ENCODE measurements at regions not wholly inside any gene's neighbourhood (a gene's known extent, or its start where the extent isn't known, plus 50 kb on each side); places are given as distances from the start of the nearest gene placed in this dataset.

DNA sequence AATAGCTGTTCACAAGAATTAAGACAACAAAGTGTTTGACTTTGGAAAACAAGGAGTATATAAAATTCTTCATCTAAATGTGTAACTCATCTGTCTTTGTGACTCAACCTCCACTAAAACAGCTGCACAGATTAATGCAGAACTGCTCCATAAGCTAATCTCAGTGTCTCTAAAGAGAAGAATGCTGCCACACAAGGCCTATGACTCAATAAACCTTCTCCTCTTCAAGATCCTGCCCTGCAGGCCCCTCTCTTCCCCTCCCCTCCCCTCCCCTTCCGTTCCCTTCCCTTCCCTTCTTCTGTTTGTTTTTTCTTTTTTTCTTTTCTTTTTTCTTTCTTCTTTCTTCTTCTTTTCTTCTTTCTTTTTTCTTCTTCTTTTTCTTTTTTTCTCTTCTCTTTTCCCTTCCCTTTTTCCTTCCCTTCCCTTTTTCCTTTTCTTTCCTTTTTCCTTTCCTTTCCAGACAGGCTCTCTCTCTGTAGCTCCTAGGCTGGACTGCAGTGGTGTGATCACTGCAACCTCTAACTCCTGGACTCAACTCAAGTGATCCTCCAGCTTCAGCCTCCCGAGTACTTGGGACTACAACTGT lies 1052.8 kb downstream of the BRINP3 start:
- no peak for DNase-seq

DNA sequence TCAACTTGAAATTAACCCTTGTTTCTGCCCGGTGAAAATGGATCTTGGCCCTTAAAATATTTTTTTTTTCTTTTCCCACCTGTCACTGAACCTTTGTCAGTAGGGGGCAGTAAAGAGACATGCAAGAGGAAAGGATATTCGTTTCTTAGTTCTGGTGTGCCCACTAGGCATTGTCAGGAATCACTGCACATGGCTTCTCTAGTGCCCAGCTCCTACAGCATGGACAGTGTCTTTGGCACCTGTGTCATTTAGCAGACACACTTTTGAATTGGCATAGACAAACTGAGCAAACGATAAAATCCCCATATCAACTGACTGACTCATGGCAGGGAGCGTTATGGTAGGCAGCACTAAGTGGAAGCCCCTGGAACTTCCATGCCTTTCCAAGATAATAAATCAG lies 1048.1 kb downstream of the BRINP3 start:
- DNase-seq = no peak

DNA sequence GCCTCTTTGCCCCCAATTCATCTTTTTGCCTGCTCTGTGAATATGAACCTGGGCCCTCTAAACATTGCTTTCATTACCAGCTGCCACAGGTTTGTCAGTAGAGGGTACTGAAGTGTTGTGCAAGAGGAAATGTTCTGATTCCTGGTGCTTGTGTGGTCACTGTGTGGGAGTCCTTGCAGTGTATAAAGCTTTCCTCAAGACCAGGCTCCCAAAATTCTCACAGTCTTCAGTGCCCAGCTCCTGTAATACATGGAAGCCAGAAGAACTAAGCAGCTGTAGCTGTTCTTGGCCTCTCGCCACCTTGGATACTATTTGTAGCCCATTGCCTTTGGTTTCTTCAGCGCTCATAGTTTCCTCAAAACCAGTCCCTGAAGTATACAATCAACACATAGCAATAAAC lies 1046.2 kb downstream of the BRINP3 start:
- no peak for DNase-seq

DNA sequence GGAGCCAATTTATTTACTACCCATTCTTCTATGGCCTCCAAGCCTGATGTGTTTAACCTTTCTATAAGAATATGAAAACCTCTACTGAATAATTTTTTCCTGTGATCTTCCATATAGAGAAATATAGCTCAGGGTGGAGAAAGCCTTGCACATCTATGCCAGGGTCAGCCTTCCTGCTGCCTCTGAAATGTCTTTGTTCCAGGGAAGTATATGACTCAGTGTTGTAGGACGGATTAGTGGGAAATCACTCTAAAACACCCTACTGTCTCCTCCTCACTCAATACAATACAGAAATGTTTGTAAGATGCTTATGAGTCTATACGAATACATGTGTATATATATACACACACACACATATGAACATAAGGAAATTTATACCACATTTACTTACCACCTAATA lies 1044.9 kb downstream of the BRINP3 start:
- DNase-seq = no peak

DNA sequence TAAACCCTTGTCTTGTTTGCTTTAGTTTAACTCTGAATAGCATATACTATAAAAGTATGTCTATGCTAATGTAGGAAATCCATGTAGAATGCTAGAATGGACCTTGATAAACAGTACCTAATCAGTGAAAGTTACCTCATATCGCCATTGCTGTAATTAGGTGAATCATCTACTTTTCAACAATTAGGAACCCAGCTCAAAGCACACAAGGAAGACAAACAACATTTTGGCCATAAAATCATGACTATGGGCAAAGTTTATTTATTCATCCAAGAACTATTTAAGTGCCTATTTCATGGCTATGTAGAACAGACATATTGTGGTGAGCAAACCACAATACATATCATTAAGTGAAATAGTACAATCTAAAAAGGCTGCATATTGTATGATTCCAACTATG lies 1043.2 kb downstream of the BRINP3 start:
- DNase-seq = no peak

DNA sequence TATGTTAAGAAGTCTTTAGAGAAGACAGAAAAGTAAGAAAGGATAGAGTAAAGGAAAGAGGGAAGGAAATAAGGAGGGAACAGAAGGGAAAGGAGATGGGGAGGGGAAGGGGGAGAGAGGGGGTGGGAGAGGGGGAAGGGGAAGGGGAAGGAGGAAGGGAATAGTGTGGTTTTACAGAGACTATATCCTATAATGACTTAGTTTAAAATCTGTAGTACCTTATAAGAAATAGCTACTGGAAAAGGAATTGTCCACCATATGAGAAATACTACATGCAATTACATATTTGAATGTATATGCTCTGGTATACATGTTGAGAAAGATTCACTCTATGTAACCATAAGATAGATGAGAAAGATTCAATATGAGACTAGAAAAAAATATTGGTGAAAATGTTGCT lies 1042.3 kb downstream of the BRINP3 start:
- no peak for DNase-seq

DNA sequence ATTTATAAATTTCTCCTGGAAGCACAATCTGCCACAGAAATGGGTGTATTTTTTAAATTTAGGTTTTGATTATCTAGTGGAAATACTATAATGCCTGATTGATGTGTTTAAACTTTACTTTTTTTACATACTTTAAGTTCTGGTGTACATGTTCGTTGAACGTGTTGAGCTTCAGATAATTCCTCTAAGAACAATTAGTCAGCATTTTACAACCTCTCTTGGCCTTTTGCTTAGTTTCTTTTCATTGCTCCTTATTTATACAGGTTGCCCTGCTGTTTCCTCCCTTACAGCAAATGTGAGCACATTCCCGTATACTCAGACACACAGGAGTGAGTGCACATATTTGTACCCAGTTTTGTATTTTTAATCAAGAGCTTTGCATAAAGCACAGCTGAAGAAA lies 1038.9 kb downstream of the BRINP3 start:
- no peak for DNase-seq

DNA sequence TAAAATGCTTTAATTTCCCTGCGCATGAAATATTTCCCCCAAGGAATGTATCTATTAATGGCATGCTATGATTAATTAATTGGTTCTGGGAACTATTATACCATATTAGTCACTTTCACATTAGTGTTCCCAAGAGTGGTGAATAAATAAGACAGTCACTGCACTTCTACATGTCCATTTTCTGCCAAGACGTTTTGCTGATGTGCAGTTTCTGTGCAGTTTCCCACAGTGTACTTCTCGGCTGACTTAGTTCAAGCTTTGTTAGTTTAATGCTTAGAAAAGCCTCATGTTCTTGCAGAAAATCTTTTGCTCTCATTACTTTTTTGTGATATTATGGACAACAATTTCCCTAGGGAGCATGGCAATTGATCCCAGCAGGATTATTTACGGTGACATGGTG lies 1014.5 kb downstream of the BRINP3 start:
- no peak for DNase-seq

DNA sequence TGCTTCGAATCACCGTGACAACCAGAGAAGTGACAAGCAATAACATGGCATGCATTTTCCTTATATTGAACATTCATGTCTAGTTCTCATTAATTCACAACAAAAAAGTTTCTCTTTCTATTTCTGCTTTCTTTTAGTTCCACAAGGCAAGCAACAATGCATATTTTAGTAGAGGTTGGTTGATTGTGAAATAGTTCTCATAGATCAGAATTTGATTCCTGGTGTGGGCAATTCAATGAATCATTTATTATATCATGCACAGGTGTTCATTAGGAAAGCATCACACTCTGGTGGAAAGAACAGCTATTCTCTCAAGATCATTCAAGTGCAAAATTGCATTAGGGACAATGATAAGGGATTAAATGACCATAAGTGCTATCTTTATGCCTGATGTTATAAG lies 980.9 kb downstream of the BRINP3 start:
- DNase-seq = no peak

DNA sequence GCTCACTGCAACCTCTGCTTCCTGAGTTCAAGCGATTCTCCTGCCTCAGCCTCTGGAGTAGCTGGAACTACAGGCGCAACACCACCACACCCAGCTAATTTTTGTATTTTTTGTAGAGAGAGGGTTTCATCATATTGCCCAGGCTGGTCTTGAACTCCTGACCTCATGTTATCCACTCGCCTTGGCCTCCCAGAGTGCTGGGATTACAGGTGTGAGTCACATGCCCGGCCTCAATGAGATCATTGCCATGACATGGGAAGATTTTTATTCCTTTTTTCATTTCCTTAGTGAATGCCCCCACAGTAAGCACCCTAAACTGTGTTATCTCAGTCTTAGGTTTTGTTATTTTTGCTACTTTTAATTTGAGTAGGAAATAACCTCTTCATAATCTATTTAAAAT lies 977.9 kb downstream of the BRINP3 start:
- DNase-seq = no peak

DNA sequence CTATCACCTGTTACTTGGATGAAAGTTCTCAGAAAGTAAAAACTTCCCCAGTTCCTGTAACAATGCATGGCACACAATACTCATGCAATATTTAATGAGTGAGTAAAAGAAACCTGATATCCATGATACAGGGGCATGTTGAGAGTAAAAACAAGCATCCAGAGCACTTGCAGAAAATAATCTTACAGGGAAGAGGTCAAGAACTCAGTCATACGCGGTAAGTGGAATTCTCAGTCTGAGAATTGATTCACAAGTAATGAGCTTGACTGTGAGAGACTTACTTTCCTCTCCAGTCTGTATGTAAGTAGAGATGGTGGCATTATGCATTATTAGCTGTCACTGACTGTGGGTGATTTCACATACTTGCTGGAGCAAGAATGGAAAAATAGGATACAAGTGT lies 976.9 kb downstream of the BRINP3 start:
- DNase-seq = no peak

DNA sequence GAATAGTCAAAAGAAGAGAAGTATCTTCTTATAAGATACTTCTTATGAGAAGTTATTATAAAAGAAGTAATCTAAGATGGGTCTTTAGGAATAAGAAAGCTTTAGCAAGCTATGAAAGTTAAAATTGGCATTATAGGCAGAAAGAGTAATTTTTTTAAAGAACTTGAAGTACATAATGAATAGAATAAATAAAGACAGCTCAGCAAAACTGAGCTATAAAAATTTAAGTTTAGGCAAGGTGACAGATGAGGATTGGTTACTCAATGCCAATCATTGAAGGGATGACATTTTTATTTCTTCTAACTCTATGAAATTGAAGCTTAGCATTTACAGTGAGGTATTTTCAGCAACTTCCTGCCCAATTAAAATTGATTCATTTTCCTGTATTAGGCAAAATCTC lies 966.8 kb downstream of the BRINP3 start:
- DNase-seq = no peak

DNA sequence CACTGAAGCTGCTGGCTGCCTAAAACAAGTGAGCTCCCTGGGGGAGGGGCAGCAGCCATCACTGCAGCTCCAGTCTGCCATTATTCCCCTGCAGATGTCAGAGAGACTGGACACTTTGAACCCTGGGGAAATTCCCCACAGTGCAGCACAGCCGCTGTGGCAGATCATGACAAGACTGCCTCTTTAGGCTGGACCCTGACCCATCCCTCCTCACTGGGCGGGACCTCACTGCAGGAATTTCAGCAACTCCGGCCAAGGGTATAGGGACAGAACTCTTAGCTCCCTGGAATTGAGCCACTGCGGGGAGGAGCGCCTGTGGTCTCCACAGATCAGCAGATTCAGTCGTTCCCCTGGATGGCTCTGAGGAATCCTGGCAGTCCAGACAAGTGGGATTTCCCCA lies 964.6 kb downstream of the BRINP3 start:
- DNase-seq = no peak

DNA sequence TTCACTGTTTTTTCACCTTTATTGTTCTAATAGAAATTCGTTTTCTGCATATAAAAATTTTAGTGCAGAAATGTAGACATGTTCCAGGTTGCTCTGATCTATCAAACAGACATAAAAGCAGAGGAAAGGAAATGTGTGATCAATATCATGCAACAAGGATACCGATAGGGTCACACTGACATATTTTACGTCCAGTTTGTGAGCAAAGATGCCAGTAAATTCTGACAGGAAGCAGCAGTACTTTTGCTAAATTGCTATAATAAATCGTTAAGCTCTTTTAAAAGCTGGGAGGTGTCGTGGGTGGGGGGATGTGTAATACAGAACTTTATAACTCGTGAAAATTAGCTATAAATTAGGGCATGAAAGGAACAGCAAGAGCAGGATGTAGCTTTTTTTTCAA lies 955.2 kb downstream of the BRINP3 start:
- DNase-seq = no peak

DNA sequence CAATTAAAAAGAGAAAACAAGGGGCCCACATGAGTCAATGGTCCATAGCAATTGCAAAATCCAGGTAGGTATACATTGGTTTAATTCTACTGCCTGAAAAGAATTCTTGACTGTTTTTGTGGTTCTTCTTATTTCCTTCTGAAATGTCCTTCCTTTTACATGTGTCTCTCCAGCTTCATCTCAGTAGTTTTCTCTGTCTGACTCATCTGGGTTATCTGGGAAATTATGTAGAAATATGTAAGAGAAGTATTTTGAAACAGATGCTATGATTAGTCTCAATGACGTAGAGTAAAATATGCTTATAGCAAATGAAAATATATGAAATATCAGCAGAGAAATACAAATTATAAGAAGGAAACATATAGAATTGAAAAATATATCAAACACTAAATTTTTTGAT lies 953.2 kb downstream of the BRINP3 start:
- no peak for DNase-seq

DNA sequence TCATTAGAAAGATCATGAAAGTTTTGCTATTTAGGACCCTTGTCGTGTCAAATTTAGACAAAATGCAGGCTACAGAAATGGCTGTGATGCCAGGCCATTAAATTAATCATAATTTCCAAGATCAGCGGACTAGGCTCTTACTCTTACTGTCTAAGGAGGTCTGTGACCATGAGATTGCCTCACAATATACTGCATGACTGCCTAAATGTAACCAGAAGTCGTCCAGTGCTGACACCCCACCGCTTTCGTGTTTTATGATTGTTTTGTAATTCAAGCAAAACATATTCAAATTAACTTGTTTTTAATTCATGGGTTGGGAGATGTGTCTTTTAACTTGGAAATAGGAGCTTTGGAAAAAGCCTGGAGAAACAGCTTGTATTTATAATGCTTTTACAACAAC lies 947.5 kb downstream of the BRINP3 start:
- no peak for DNase-seq

DNA sequence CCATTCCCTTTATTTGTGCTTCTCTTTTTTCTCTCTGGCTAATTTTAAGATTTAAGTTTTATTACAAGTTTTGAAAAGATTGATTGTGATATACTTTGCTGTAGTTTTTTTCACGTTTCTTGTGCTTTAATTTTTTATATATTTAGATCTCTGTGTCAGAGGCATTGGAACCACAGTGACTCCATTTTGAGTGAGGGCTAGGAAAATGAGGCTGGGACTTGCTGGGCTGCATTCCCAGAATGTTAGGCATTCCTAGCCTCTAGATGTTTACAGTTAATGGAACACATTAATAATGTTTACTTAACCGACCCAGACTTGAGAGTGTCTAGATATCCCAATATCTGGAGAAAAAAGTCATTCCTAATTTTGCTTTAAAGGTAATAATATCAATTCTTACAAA lies 939.4 kb downstream of the BRINP3 start:
- no peak for DNase-seq

DNA sequence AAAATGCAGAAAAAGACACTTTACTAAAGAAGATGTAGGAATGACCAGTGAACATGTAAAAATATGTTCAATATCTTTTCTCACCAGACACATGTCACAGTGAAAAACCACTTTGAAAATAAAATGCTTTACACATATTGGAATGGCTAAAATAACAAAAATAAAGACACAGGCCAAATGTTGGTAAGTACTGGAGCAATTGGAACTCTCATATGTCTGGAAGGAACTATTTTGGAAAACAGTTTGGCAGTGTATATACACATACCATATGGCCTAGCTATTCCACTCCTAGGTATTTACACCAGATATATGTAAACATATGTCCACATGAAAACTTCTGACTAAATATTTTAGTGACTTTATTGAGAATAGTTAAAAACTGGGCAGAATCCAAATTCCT lies 927.2 kb downstream of the BRINP3 start:
- no peak for DNase-seq

DNA sequence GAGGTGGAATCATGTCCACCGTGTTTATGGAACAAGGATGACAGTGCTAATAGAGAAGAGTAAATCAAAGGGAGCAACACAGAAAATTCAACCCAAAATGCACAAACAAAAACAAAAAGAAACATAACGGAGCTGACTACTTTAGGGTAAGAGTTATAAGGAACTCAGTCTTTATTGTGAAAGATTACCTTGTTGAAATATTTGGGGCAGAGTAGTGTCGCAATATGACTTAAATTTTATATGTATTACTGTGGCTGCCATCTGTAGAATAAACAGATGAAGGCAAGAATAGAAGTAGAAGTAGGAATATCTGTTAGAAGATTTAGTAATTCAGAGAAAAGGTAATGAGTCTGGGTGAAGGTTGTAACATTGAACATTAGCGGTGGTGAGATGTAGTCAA lies 913.9 kb downstream of the BRINP3 start:
- no peak for DNase-seq

DNA sequence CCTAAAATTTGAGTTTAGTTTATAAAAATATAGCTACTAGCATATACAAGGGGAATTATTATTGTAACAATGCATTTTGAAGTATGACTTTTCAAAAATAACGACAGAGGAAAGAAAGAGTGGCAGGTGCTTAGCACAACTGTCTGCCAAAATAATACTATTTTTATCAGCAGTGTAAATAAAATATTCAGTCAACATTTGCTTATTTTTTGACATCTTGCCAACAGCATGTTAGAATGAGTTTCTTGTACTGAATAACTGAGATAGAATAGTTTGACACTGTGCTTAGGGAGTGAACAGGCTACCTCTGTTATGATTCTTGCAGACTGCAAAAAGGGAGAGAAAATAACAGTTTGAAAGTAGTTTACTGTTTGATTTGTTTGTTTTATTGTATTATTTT lies 909.8 kb downstream of the BRINP3 start:
- no peak for DNase-seq

DNA sequence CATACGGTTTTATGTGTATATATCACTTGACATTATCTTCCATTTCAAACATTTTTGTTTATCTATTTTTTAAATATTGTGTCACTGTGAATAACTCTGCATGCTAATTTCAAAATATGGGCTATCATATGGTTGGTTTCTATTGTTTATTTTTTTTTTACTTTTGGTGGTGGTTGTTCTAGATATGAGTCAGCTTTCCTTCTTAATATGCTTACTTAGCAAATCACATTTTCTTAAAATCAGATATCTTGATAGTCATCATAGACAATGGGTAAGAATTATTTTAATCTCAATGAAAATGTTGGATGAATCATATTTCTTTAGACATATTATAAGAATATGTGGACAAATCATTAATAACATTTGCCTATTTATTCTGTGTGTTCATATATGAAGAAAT lies 881.5 kb downstream of the BRINP3 start:
- DNase-seq = no peak

DNA sequence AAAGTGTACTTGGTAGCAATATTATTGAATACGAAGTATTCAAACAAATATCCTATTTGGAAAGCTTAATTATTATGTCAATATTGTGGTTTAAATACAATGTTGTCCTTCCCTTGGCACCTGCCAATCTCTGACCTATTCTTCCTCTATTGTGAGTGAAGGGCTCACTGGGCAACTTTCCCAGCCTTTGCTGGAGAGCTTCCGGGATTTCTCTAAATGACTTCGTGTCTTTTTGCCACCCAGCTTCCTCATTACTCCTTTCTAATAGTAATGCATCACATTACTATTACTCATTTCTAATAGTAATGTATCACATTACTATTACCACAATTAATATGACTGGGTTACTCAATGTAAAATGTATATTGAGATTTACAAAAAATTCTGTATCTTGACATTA lies 880.6 kb downstream of the BRINP3 start:
- DNase-seq = no peak

DNA sequence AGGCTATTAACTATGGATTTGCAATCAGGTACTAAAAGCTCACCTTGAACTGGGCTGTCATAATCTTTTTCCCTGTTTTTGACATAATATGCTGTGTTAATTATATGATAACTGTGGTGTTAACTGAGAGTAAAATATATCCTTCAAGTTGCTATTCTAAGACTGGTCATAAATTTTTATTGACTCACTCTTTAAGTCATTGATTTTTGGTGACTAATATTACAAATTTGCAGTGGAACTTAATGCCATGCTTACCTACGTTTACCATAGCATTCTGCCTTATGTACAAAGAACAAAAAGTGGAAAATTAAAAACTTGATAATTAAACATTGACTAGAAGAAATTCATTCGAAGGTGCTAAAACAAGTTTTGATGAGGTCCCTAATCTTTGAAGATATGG lies 872.4 kb downstream of the BRINP3 start:
- DNase-seq = no peak

DNA sequence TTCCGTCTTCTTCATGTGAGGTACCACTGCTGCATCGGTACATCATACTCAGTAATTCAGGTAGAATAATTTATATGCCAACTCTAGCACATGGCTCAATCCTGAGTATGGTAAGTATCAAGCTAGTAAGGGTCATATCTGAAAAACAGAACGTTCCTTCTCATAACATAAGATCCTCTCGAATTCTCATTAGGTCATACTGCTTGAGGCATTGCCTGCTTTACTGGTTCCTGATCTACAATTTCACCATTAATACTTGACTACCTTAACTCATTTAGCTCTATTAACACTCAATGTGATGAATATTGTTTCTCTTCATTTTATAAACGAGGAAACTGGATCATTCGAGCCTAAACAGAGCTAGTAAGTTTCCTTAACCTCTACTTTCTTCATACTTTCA lies 871.6 kb downstream of the BRINP3 start:
- DNase-seq = no peak

DNA sequence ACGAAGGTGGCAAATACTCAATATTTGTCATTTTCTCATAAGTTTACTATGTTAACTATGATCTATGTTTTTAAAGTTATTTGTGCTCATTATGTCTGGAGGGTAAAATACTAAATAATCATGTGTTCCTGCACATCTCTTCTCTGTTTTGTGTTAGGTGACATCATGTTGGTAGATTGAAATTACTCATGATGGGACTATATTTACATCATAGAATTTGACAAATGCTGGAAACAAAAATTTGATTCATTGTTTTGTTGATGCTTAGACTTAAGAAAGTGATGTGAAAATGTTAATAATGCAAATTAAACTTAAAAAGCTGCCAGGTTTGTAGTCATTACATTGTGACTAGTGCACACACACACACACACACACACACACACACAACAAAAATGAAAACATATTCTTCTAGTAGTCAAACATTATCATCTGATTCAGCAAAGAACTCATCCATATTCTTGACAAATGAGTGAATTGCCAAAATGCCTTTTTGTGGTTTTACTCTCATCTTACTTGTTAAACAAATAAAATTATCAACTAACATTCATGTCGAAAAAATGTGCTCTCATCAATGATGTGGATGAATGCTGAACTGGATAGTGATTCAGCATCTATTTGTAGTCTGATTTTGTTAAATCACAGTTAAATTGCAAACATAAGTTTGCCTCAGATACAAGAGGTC lies 870.7 kb downstream of the BRINP3 start:
- DNase-seq = no peak

All from C1 segment of cervical spinal cord (tissue), 14 donors.